HepG2 (cell line): ENCODE measurements at regions not wholly inside any gene's neighbourhood (a gene's known extent, or its start where the extent isn't known, plus 50 kb on each side); places are given as distances from the start of the nearest gene placed in this dataset.

Experiments used
- ATAC-seq: fragments of 200-7000 bp; cut with Tn5 transposase; 3 replicates; pipeline ENCODE4 v1.9.1; 2020; ENCODE audit warnings: mild to moderate bottlenecking, moderate library complexity
- BruUV-seq: library from RNA; stranded (reverse); fragments of 400-500 nt; replicated peaks from 2 replicates; lab custom pipeline; 2021; lab: Mats Ljungman, UMichigan
- CTCF ChIA-PET: fragments of 300-600 bp; formaldehyde crosslinking; extraction: SDS; loops from one replicate; lab custom pipeline; 2021; ENCODE audit warnings: low total read pairs, inconsistent platforms, low intra/inter-chr PET ratio; lab: Yijun Ruan, JAX
- POLR2A ChIA-PET: fragments of 350-600 bp; sonication (Branson Sonifier 250); formaldehyde crosslinking; loops from one replicate; lab custom pipeline; 2020; ENCODE audit warnings: antibody characterized with exemption, inconsistent platforms; lab: Yijun Ruan, JAX
- DNase-seq: peaks from one replicate; pipeline ENCODE4 v3.0.0-alpha.2; 2015; ENCODE audit warnings: low spot score
- FAIRE-seq: peaks from 3 replicates; lab custom pipeline; 2011; peaks lifted over from hg19 to GRCh38; lab: Jason Lieb, UNC
- H2AFZ ChIP-seq: one replicate; pipeline ENCODE4 v1.6.1; 2011; ENCODE audit warnings: low read length, inconsistent platforms
- H3K27ac ChIP-seq: fragments of 300-600 bp; 3 replicates; pipeline ENCODE4 v1.8.0; 2011; ENCODE audit warnings: mixed run types, mild to moderate bottlenecking, mixed read lengths, low read length, inconsistent platforms; ENCODE audit not compliant: insufficient read depth; ENCODE audit errors: extremely low read length
- H3K27me3 ChIP-seq, 2 experiments: fragments of 200-600 bp in 1 of 2; 2 replicates in 1 of 2; 3 replicates in 1 of 2; pipeline versions ENCODE4 v1.6.0 to v1.8.0; 2011; ENCODE audit warnings: low read length in 2 of 2, mild to moderate bottlenecking in 2 of 2, moderate library complexity in 2 of 2, inconsistent platforms in 1 of 2; ENCODE audit not compliant: insufficient read depth in 2 of 2, control insufficient read depth in 1 of 2
- H3K36me3 ChIP-seq, 2 experiments: fragments of 200-600 bp in 1 of 2; replicated peaks in 1 of 2; 2 replicates in 1 of 2; 3 replicates in 1 of 2; pipeline versions ENCODE4 v1.5.1 to v1.8.0; 2011; ENCODE audit warnings: low read length in 2 of 2, inconsistent platforms in 1 of 2; ENCODE audit not compliant: insufficient read depth in 2 of 2, control insufficient read depth in 1 of 2
- H3K4me1 ChIP-seq: 2 replicates; pipeline ENCODE4 v1.5.1; 2012; ENCODE audit warnings: low read length, inconsistent platforms; ENCODE audit not compliant: insufficient read depth
- H3K4me2 ChIP-seq: 2 replicates; pipeline ENCODE4 v1.6.0; 2011; ENCODE audit warnings: low read depth, low read length, inconsistent platforms
- H3K4me3 ChIP-seq, 3 experiments: fragments of 200-600 bp in 1 of 3; sonication (generic), shearing (Covaris generic) in 1 of 3; replicated peaks in 1 of 3; 2 replicates each; pipeline ENCODE4 v1.5.1; 2011 to 2016; ENCODE audit warnings: low read length in 3 of 3, inconsistent platforms in 2 of 3, low read depth in 2 of 3, mild to moderate bottlenecking in 2 of 3, control low read depth in 1 of 3, mixed read lengths in 1 of 3; ENCODE audit not compliant: insufficient read depth in 1 of 3
- H3K79me2 ChIP-seq: one replicate; pipeline ENCODE4 v1.6.1; 2011; ENCODE audit warnings: low read length, inconsistent platforms; ENCODE audit not compliant: insufficient read depth
- H3K9ac ChIP-seq: 2 replicates; pipeline ENCODE4 v1.6.0; 2011; ENCODE audit warnings: mild to moderate bottlenecking, low read depth, low read length, inconsistent platforms; ENCODE audit not compliant: insufficient read depth
- H3K9me3 ChIP-seq: 2 replicates; pipeline ENCODE4 v1.5.1; 2012; ENCODE audit warnings: mild to moderate bottlenecking, low read length
- H4K20me1 ChIP-seq: 2 replicates; pipeline ENCODE4 v1.6.0; 2011; ENCODE audit warnings: inconsistent platforms, mild to moderate bottlenecking, low read length, moderate library complexity; ENCODE audit not compliant: insufficient read depth
- AKAP8 ChIP-seq: sonication (generic); formaldehyde crosslinking; IDR thresholded peaks from 2 replicates; pipeline ENCODE4 v1.5.1; 2020; ENCODE audit warnings: mild to moderate bottlenecking, missing genetic modification reagents
- KLF9 ChIP-seq: IDR thresholded peaks from 2 replicates; pipeline ENCODE4 v1.6.1; 2016; ENCODE audit warnings: low read depth
- MIER3 ChIP-seq: IDR thresholded peaks from 2 replicates; pipeline ENCODE4 v1.6.1; 2016; ENCODE audit warnings: missing compliant biosample characterization, borderline replicate concordance
- PTBP1 ChIP-seq: fragments of 200-400 bp; formaldehyde crosslinking; IDR thresholded peaks from 2 replicates; pipeline ENCODE4 v1.6.1; 2018; ENCODE audit warnings: low read length, low read depth; ENCODE audit not compliant: poor library complexity, severe bottlenecking
- ZNF772 ChIP-seq: sonication (generic); formaldehyde crosslinking; IDR thresholded peaks from 2 replicates; pipeline ENCODE4 v1.5.0; 2020; ENCODE audit warnings: mild to moderate bottlenecking, missing genetic modification reagents
- ZNF878 ChIP-seq: sonication (generic); formaldehyde crosslinking; IDR thresholded peaks from 2 replicates; pipeline ENCODE4 v1.8.1; 2023; ENCODE audit warnings: mild to moderate bottlenecking, missing genetic modification reagents, moderate library complexity
- WGBS: methylation state at CpG from one replicate; pipeline ENCODE4 v1.1.6; 2017; ENCODE audit warnings: low lambda C conversion rate; 5-methylcytosine and 5-hydroxymethylcytosine counted together
- in situ Hi-C: cut with HindIII; loops from 2 replicates; pipeline ENCODE4 v1.10.0; 2017; ENCODE audit warnings: low pct_unique_long_range_greater_than_20kb; ENCODE audit not compliant: extremely low pct_ligation_motif_present
- intact Hi-C: fragments of 100-400 bp; cut with micrococcal nuclease; formaldehyde crosslinking; loops from one replicate; pipeline ENCODE4 v1.10.0; 2022; ENCODE audit not compliant: unreplicated experiment
- TF ChIP-seq, protein P1 (sequence below): sonication (generic); formaldehyde crosslinking; IDR thresholded peaks from 2 replicates; pipeline ENCODE4 v1.4.0; 2020; ENCODE audit warnings: missing genetic modification reagents

DNA sequence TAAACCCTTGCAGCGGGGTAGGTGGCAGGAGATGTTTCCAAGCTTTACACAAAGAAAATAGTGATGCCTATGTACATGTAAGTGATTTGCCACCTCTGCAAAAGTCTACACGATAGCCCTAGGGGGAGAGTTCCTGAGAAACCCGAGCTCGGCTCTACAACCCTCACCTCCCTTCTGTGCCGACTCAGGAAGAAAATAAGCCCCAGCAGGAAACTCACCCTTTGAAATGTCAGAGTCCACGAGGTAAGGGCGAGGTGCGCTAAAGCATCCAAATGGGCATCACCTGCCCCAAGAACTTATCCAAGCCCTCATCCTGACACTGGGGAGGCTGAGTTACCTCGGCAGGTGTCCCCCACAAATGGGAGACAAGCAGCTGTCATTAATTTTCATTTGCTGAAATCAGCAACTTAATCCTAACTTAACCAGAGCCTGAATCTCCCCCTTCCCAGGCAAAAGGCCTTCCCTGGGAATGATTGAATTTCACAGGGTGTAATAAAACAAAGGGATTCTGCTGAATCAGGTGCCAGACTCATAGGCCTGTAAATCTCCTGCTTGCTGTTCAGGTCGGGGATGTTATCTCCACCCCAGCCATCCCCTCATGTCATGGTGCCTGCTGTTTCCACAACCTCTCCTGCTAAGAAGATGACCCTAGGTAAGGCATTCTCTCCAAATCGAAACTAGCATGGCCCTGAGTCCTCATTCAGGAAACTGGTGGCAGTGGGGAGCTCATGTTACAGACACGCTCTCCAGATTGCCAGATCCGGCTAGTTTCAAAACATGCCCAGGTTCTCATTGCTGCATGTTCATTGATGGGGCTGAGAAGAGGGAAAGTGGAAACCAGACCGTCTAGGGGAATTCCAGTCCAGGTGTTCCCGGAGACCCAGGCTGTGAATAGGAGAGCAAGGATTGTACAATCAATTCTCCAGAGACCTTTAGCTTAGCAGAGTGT is 105.3 kb upstream of the KIRREL3 start:
- Histone ChIP-seq H3K9me3 (no peaks in the 10 kb centered on the region), H3K4me2 (no peak overlapping the region), H4K20me1 (no peaks in the 10 kb centered on the region), H3K36me3 (no peaks in the 10 kb centered on the region), H3K4me1 (no peaks in the 10 kb centered on the region), H3K4me3 (no peak overlapping the region), H3K79me2 (no peaks in the 10 kb centered on the region), H3K27ac (no peak overlapping the region), H3K9ac (no peak overlapping the region), H3K27me3 (peaks cover 0 to 6% of the 10 kb centered on the region in 2 experiments; a peak in 2 of 5 replicates), H2AFZ (no peak overlapping the region)
- no peak for DNase-seq
- ChIA-PET CTCF (no interaction called here), POLR2A (no interaction called here)
- ATAC-seq: no peak; the same call in 1 of the 3 replicates
- 24% methylated on average over 10 of the region's 15 CpGs for WGBS
- no peak for FAIRE-seq
- in situ Hi-C loops (no loop called here), intact Hi-C loops (no loop called here)
- no TSS peak for BruUV-seq
- TF ChIP-seq KLF9 (CRISPR knock-in tag) (no peak), ZNF878 (CRISPR knock-in tag) (no peak), PTBP1 (no peak), MIER3 (CRISPR knock-in tag) (no peak), AKAP8 (CRISPR knock-in tag) (no peak), ZNF772 (CRISPR knock-in tag) (no peak)
- TF ChIP-seq, protein P1, sequence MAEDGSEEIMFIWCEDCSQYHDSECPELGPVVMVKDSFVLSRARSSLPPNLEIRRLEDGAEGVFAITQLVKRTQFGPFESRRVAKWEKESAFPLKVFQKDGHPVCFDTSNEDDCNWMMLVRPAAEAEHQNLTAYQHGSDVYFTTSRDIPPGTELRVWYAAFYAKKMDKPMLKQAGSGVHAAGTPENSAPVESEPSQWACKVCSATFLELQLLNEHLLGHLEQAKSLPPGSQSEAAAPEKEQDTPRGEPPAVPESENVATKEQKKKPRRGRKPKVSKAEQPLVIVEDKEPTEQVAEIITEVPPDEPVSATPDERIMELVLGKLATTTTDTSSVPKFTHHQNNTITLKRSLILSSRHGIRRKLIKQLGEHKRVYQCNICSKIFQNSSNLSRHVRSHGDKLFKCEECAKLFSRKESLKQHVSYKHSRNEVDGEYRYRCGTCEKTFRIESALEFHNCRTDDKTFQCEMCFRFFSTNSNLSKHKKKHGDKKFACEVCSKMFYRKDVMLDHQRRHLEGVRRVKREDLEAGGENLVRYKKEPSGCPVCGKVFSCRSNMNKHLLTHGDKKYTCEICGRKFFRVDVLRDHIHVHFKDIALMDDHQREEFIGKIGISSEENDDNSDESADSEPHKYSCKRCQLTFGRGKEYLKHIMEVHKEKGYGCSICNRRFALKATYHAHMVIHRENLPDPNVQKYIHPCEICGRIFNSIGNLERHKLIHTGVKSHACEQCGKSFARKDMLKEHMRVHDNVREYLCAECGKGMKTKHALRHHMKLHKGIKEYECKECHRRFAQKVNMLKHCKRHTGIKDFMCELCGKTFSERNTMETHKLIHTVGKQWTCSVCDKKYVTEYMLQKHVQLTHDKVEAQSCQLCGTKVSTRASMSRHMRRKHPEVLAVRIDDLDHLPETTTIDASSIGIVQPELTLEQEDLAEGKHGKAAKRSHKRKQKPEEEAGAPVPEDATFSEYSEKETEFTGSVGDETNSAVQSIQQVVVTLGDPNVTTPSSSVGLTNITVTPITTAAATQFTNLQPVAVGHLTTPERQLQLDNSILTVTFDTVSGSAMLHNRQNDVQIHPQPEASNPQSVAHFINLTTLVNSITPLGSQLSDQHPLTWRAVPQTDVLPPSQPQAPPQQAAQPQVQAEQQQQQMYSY (CRISPR knock-in tag): peak; percentile 81
